Skeletal muscle tissue (tissue), 3 donors: ENCODE measurements at regions not wholly inside any gene's neighbourhood (a gene's known extent, or its start where the extent isn't known, plus 50 kb on each side); places are given as distances from the start of the nearest gene placed in this dataset.
"Not testable (repeated sequence)": the region's sequence is repeated elsewhere in the genome, so short reads cannot be mapped to it uniquely, and the experiment has no call there.

Experiments used
- H3K27ac ChIP-seq: one replicate; pipeline ENCODE4 v1.7.0; 2013; ENCODE audit warnings: mild to moderate bottlenecking, low read depth, low read length, inconsistent platforms
- H3K27me3 ChIP-seq, 3 donors: one replicate each; pipeline ENCODE4 v1.7.0; 2013; ENCODE audit warnings: low read length in 3 of 3; ENCODE audit not compliant: control insufficient read depth in 3 of 3, insufficient read depth in 3 of 3
- H3K36me3 ChIP-seq, 3 donors: one replicate each; pipeline ENCODE4 v1.7.0; 2013; ENCODE audit warnings: low read length in 3 of 3; ENCODE audit not compliant: control insufficient read depth in 3 of 3, insufficient read depth in 3 of 3
- H3K4me1 ChIP-seq, 3 donors: one replicate each; pipeline ENCODE4 v1.7.0; 2013; ENCODE audit warnings: low read length in 3 of 3, mild to moderate bottlenecking in 3 of 3; ENCODE audit not compliant: control insufficient read depth in 3 of 3, insufficient read depth in 3 of 3
- H3K4me3 ChIP-seq, 3 donors: one replicate each; pipeline ENCODE4 v1.7.0; 2013; ENCODE audit warnings: low read length in 3 of 3
- H3K9ac ChIP-seq, 3 donors: one replicate each; pipeline ENCODE4 v1.7.0; 2013; ENCODE audit warnings: low read length in 3 of 3, mild to moderate bottlenecking in 3 of 3, moderate library complexity in 2 of 3, low read depth in 1 of 3
- H3K9me3 ChIP-seq, 3 donors: one replicate each; pipeline ENCODE4 v1.7.0; 2013; ENCODE audit warnings: low read length in 3 of 3; ENCODE audit not compliant: control insufficient read depth in 3 of 3
- donor health status: Osteomylitis.

DNA sequence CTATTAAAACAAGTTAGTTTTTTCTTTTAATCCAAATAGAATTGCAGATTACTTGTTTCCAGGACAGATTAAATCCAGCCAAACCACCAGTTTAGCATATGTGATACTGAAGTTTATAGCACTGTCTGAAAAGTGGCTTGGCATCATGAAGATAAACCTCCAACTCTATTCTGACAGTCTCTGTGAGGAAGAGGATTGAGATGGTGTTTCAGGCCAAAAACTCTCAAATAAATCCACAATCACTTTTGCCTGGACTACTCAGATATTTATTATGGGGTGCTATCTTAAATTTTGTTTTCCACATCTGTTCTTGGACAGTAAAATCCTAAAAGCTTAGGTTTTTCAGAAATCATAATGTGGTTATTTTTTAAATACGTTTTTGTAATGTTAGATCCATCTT, 161.7 kb upstream of the SEMA3C start:
- no peak overlapping the region for H3K27ac ChIP-seq
- H3K9ac ChIP-seq, result no peak overlapping the region
- no peaks in the 10 kb centered on the region for H3K27me3 ChIP-seq
- no peaks in the 10 kb centered on the region for H3K36me3 ChIP-seq
- H3K4me1 ChIP-seq, result no peaks in the 10 kb centered on the region
- peaks cover 0 to 3% (median 3%) of the 10 kb centered on the region in 3 donors for H3K9me3 ChIP-seq
- no peak overlapping the region for H3K4me3 ChIP-seq

- H3K9me3 ChIP-seq, result peaks cover 0 to 3% (median 3%) of the 10 kb centered on the region in 3 donors
- H3K4me1 ChIP-seq, result no peaks in the 10 kb centered on the region
- H3K27ac ChIP-seq, result no peak overlapping the region
- H3K36me3 ChIP-seq, result no peaks in the 10 kb centered on the region
- no peak overlapping the region for H3K9ac ChIP-seq
- no peaks in the 10 kb centered on the region for H3K27me3 ChIP-seq
- no peak overlapping the region for H3K4me3 ChIP-seq
Measured at GRCh38 chr7:81079746-81080145, 160.9 kb upstream of the SEMA3C start.

- peaks cover 0 to 3% (median 3%) of the 10 kb centered on the region in 3 donors for H3K9me3 ChIP-seq
- H3K27me3 ChIP-seq, result no peaks in the 10 kb centered on the region
- H3K27ac ChIP-seq, result no peak overlapping the region
- no peaks in the 10 kb centered on the region for H3K36me3 ChIP-seq
- H3K9ac ChIP-seq, result no peak overlapping the region
- H3K4me1 ChIP-seq, result no peaks in the 10 kb centered on the region
- H3K4me3 ChIP-seq, result no peak overlapping the region
Measured at GRCh38 chr7:81075150-81075549, 156.3 kb upstream of the SEMA3C start.

DNA sequence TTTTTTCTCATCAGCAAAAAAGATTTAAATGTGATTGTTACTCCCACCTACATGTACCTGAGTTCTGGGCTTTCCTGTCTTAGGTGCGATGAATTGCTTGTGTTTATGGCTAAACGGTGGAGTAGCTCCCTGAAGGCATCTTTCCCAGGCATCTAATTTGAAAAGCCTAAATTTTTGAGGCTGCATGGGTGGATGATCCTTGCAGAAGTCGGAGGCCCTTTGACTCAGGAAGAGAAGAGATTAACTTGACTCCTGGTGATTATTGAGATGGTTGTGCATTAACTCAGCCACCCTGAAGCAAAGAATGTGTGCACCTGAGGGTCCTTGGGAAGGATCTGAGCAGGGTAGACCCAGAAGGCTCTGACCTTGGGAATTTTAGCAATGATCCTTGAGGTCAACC, 155.6 kb upstream of the SEMA3C start:
- Histone ChIP-seq H3K36me3 (no peaks in the 10 kb centered on the region), H3K4me1 (no peaks in the 10 kb centered on the region), H3K27me3 (no peaks in the 10 kb centered on the region), H3K4me3 (no peak overlapping the region), H3K9ac (no peak overlapping the region), H3K27ac (no peak overlapping the region), H3K9me3 (peaks cover 0 to 3% (median 3%) of the 10 kb centered on the region in 3 donors)

DNA sequence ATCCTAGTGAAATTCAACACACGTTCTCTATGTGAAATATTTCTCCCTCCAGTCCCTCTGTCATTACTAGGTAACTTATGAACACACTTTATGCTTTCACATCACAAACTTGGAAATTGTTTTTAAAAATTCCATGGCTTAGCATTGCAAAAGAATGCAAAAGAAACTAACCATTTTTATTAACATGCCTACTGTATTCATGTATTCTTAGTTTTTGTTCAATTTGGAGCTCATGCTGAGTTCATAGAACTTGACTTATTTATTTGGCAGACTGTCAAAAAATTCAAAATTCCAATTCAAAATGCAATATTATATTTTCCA, 155.0 kb upstream of the SEMA3C start:
- H3K9me3 ChIP-seq, result peaks cover 0 to 3% (median 3%) of the 10 kb centered on the region in 3 donors
- H3K9ac ChIP-seq, result no peak overlapping the region
- no peak overlapping the region for H3K27ac ChIP-seq
- peak overlapping the region in 1 of 3 donors; percentile 33 for H3K4me3 ChIP-seq
- H3K27me3 ChIP-seq, result no peaks in the 10 kb centered on the region
- H3K4me1 ChIP-seq, result no peaks in the 10 kb centered on the region
- H3K36me3 ChIP-seq, result no peaks in the 10 kb centered on the region

- Histone ChIP-seq H3K27ac (no peak overlapping the region), H3K9me3 (no peaks in the 10 kb centered on the region), H3K27me3 (no peaks in the 10 kb centered on the region), H3K4me3 (no peak overlapping the region), H3K36me3 (no peaks in the 10 kb centered on the region), H3K9ac (no peak overlapping the region), H3K4me1 (no peaks in the 10 kb centered on the region)
Measured at GRCh38 chr7:81070956-81071355, 152.1 kb upstream of the SEMA3C start.

- Histone ChIP-seq H3K4me1 (peaks cover 0 to 4% (median 0%) of the 10 kb centered on the region in 3 donors), H3K27me3 (no peaks in the 10 kb centered on the region), H3K27ac (no peak overlapping the region), H3K9ac (no peak overlapping the region), H3K4me3 (no peak overlapping the region), H3K36me3 (no peaks in the 10 kb centered on the region), H3K9me3 (no peaks in the 10 kb centered on the region)
Measured at GRCh38 chr7:81066797-81067196, 147.9 kb upstream of the SEMA3C start.

DNA sequence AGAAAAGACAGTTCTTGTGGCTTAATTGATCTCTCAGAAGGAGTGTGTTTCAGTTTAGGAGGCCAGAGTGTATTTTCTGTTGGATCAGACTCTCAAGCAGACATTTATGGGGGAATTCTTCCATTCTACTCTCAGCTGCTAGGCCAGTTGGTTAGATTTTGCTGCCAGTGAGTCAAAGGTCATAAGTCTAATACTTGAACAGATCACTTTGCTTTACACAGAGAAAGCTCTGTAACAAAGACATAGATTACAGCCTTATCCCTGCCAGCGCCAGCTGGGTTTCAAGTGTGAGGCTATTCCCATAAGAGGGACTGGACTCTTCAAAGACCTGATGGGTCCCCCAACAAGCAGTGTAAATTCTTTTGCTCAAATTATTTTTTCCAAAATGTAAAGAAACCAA, 145.6 kb upstream of the SEMA3C start:
- Histone ChIP-seq H3K9ac (no peak overlapping the region), H3K36me3 (no peaks in the 10 kb centered on the region)

GRCh38 chr7:81062755-81063154, 143.9 kb upstream of the SEMA3C start:
- no peak overlapping the region for H3K27ac ChIP-seq
- H3K27me3 ChIP-seq, result no peaks in the 10 kb centered on the region
- H3K4me1 ChIP-seq, result peaks cover 0 to 4% (median 0%) of the 10 kb centered on the region in 3 donors
- H3K9me3 ChIP-seq, result no peaks in the 10 kb centered on the region
- H3K4me3 ChIP-seq, result no peak overlapping the region
- no peak overlapping the region for H3K9ac ChIP-seq
- H3K36me3 ChIP-seq, result no peaks in the 10 kb centered on the region

More for the DNA sequence above, 145.6 kb upstream of the SEMA3C start:
- no peak overlapping the region for H3K4me3 ChIP-seq
- no peaks in the 10 kb centered on the region for H3K27me3 ChIP-seq
- no peak overlapping the region for H3K27ac ChIP-seq
- H3K4me1 ChIP-seq, result peaks cover 0 to 4% (median 0%) of the 10 kb centered on the region in 3 donors
- H3K9me3 ChIP-seq, result no peaks in the 10 kb centered on the region

DNA sequence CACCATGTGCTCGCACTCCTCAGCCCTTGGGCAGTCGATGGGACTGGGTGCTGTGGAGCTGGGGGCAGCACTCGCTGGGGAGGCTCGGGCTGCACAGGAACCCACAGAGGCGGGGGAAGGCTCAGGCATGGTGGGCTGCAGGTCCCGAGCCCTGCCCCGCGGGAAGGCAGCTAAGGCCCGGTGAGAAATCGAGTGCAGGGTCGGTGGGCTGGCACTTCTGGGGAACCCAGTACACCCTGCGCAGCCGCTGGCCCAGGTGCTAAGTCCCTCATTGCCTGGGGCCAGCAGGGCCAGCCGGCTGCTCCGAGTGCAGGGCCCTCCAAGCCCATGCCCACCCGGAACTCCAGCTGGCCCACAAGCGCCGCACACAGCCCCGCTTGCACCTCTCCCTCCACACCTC, 138.6 kb upstream of the SEMA3C start:
- H3K9me3 ChIP-seq, H3K27me3 ChIP-seq, H3K9ac ChIP-seq, H3K4me3 ChIP-seq, H3K4me1 ChIP-seq, H3K36me3 ChIP-seq, H3K27ac ChIP-seq: not testable (repeated sequence)

DNA sequence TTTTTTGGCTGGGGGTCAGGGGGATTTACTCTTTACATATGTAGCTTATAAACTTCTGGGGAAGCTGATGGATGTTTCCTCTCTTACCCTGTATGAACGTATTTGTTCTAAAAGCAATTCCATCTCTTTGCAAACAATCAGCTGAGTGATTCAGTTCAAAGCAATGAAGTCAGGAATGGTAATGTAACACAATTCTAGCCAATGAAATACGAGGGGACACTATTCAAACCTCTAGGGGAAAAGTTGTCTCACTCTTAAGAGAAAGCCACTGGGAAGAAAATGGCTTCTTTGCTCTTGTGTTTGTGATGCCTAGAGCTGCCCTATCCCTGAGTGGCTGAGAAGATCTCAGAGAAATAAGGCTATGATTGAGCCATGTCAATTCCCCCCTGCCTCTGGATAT, 134.8 kb upstream of the SEMA3C start:
- Histone ChIP-seq H3K4me3 (no peak overlapping the region), H3K36me3 (no peaks in the 10 kb centered on the region), H3K9me3 (no peaks in the 10 kb centered on the region), H3K9ac (no peak overlapping the region), H3K27ac (no peak overlapping the region), H3K4me1 (no peaks in the 10 kb centered on the region), H3K27me3 (no peaks in the 10 kb centered on the region)
